Ovary (tissue), 7 donors: ENCODE measurements at regions not wholly inside any gene's neighbourhood (a gene's known extent, or its start where the extent isn't known, plus 50 kb on each side); places are given as distances from the start of the nearest gene placed in this dataset.

Experiments
- DNase-seq, 5 donors: peaks; one replicate each; pipeline ENCODE4 v3.0.0-alpha.2; 2019 to 2020
- H3K27ac ChIP-seq, 2 donors: fragments of 200-600 bp; one replicate each; pipeline versions ENCODE4 v1.5.1 to v1.8.0; 2019 to 2022
- H3K27me3 ChIP-seq: fragments of 200-600 bp; one replicate; pipeline ENCODE4 v1.8.0; 2022
- H3K36me3 ChIP-seq: fragments of 200-600 bp; sonication (generic); one replicate; pipeline ENCODE4 v1.5.1; 2019
- H3K4me1 ChIP-seq: one replicate; pipeline ENCODE4 v1.8.1; 2013; ENCODE audit warnings: mild to moderate bottlenecking, moderate library complexity; ENCODE audit not compliant: insufficient read depth
- H3K4me3 ChIP-seq: fragments of 200-600 bp; sonication (generic); one replicate; pipeline ENCODE4 v1.5.1; 2017
- H3K9me3 ChIP-seq, 2 donors: fragments of 200-600 bp in 1 of 2; sonication (generic) in 1 of 2; one replicate each; pipeline versions ENCODE4 v1.5.1 to v1.8.1; 2013 to 2019; ENCODE audit warnings: mild to moderate bottlenecking in 1 of 2, moderate library complexity in 1 of 2
- EP300 ChIP-seq: sonication (generic); formaldehyde crosslinking; IDR thresholded peaks from one replicate; pipeline ENCODE4 v1.6.1; 2017; ENCODE audit warnings: antibody characterized with exemption
- POLR2A ChIP-seq: fragments of 450-650 bp; IDR thresholded peaks from one replicate; pipeline ENCODE4 v1.6.1; 2017; ENCODE audit warnings: antibody characterized with exemption, mild to moderate bottlenecking, moderate library complexity
- WGBS, 3 donors: extraction: QIAGEN DNeasy Blood & Tissue Kit in 1 of 3; methylation state at CpG; one replicate each; pipeline versions ENCODE4 v1.1.5 to v1.1.7; 2013 to 2017; 5-methylcytosine and 5-hydroxymethylcytosine counted together
- intact Hi-C, 4 donors: fragments of 100-400 bp; cut with DNase I; formaldehyde crosslinking; loops; one replicate each; pipeline versions ENCODE4 v1.11.0 to v1.15.1; 2022 to 2023
- TF ChIP-seq, protein P1 (sequence below), 3 donors: fragments of 450-650 bp in 2 of 3; fragments of 200-600 bp in 1 of 3; IDR thresholded peaks; one replicate each; pipeline versions ENCODE4 v1.5.1 to v1.8.0; 2016 to 2022; ENCODE audit warnings: antibody characterized with exemption in 3 of 3, mild to moderate bottlenecking in 1 of 3
- donor health status: DM: no; HTN: no; CAD: no; lungs with moderate emphysema.
- donor health status: DM: no; HTN: no; CAD: no.
- donor health status: Bipolar disorder and iron deficiency.
- donor health status: DM: no; HTN: no; CAD: no.
- donor health status: DM: yes; HTN: yes; CAD: no.

DNA sequence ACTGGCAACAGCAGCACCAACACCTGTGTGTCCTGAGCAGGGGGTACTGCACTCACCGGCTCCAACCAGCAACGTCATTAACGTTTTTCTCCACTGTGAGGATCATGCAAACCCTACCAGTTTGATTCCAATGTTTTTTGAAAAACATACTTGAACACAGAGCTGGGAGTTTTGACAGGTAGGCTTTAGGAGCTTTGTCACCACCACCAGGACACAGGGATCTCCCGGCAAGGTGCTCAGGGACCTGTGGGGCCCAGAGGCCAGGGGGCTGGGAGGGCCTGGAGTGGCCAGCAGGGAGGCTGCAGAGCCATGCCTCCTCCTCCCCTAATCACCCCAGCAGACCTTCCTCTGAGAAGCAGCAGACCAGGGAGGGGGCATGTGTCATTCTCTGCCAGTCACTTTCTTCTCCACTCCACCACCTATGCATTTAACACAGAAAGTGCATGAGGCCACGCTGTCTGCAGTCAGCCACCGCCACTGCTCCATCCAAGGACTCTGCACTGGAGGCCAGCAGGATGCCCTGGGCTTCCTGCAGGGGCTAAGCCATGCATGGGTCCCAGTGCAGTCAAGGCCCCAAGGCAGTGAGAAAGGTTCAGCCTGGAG lies 768.2 kb downstream of the KCNJ18 start:
- TF ChIP-seq, protein P1, sequence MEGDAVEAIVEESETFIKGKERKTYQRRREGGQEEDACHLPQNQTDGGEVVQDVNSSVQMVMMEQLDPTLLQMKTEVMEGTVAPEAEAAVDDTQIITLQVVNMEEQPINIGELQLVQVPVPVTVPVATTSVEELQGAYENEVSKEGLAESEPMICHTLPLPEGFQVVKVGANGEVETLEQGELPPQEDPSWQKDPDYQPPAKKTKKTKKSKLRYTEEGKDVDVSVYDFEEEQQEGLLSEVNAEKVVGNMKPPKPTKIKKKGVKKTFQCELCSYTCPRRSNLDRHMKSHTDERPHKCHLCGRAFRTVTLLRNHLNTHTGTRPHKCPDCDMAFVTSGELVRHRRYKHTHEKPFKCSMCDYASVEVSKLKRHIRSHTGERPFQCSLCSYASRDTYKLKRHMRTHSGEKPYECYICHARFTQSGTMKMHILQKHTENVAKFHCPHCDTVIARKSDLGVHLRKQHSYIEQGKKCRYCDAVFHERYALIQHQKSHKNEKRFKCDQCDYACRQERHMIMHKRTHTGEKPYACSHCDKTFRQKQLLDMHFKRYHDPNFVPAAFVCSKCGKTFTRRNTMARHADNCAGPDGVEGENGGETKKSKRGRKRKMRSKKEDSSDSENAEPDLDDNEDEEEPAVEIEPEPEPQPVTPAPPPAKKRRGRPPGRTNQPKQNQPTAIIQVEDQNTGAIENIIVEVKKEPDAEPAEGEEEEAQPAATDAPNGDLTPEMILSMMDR (IDR thresholded peaks at IDR 0.05): no peak
- TF ChIP-seq EP300: no peak
- TF ChIP-seq POLR2A: no peak
- H3K36me3 ChIP-seq: no peaks in the 10 kb centered on the region
- no peak overlapping the region for H3K27ac ChIP-seq
- H3K27me3 ChIP-seq: no peaks in the 10 kb centered on the region
- no peak overlapping the region for H3K4me3 ChIP-seq
- WGBS, 3 donors: 58 to 70% (median 67%) methylated on average over 6 of the region's 6 CpGs
- no peak for DNase-seq
- peaks cover 0 to 4% of the 10 kb centered on the region in 2 donors for H3K9me3 ChIP-seq
- no peaks in the 10 kb centered on the region for H3K4me1 ChIP-seq
- intact Hi-C loops: no loop called here

DNA sequence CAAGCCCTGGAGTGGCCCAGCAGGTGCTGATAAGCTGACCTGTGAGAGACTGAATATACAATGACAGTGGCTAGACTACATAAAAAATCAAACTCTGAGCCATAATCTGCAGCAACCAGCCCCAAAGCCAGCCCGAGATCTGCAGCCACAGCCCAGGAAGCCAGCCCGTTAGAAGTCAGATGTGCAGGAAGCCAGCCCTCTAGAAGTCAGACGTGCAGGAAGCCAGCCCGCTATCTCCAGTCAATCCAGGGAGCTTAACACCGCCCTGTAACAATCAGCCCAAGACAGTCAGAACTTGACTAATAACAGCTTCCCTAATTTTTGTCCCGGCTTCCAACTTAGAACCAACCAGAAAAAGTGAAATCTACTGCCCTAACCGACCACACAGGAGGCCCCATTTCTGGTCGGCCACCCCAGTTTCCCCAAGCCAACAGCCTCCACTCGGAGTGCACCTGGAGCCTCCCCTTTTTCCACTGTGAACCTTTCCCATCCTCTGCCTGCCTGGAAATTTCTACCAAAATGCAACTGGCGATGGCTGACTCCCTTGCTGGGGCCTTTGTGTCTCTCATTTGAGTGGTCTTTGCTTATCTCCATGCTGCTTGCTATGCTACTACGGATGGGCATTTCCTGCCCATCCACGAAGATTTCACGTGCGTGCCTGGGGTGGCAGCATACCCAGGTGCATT lies 769.3 kb downstream of the KCNJ18 start:
- no peak for TF ChIP-seq EP300
- TF ChIP-seq, protein P1 (IDR thresholded peaks at IDR 0.05): no peak
- no peak for TF ChIP-seq POLR2A
- no peak for DNase-seq
- peaks cover 0 to 4% of the 10 kb centered on the region in 2 donors for H3K9me3 ChIP-seq
- H3K27me3 ChIP-seq: no peaks in the 10 kb centered on the region
- H3K4me3 ChIP-seq: no peak overlapping the region
- no peaks in the 10 kb centered on the region for H3K4me1 ChIP-seq
- intact Hi-C loops: no loop called here
- no peaks in the 10 kb centered on the region for H3K36me3 ChIP-seq
- no peak overlapping the region for H3K27ac ChIP-seq
- 71 to 79% (median 72%) methylated on average over 14 of the region's 14 CpGs for WGBS, 3 donors

DNA sequence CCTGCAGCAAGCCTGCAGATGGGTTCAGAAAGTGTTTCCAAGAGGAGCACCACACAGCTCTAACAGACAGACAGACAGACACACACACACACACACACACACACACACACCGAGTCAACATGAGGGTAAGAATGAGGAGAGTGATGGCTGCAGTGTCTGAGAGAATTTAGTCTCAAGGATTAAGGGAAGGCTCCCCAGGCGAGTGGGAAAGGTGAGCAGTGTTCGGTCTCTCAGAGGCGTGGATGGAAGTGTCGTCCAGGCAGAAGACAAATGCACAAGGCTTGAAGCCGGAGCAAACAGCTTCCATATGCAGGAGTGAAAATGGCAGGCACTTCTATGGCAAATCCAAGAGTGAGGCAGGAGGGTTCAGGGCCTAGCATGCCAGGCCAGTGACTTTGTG lies 770.1 kb downstream of the KCNJ18 start:
- intact Hi-C loops: no loop called here
- Histone ChIP-seq H3K9me3 (peaks cover 0 to 4% of the 10 kb centered on the region in 2 donors), H3K27me3 (no peaks in the 10 kb centered on the region), H3K27ac (no peak overlapping the region), H3K4me3 (no peak overlapping the region), H3K4me1 (no peaks in the 10 kb centered on the region), H3K36me3 (no peaks in the 10 kb centered on the region)
- 70 to 79% (median 75%) methylated on average over 6 of the region's 6 CpGs for WGBS, 3 donors
- no peak for DNase-seq
- TF ChIP-seq, protein P1 (IDR thresholded peaks at IDR 0.05): no peak
- TF ChIP-seq POLR2A (no peak), EP300 (no peak)

DNA sequence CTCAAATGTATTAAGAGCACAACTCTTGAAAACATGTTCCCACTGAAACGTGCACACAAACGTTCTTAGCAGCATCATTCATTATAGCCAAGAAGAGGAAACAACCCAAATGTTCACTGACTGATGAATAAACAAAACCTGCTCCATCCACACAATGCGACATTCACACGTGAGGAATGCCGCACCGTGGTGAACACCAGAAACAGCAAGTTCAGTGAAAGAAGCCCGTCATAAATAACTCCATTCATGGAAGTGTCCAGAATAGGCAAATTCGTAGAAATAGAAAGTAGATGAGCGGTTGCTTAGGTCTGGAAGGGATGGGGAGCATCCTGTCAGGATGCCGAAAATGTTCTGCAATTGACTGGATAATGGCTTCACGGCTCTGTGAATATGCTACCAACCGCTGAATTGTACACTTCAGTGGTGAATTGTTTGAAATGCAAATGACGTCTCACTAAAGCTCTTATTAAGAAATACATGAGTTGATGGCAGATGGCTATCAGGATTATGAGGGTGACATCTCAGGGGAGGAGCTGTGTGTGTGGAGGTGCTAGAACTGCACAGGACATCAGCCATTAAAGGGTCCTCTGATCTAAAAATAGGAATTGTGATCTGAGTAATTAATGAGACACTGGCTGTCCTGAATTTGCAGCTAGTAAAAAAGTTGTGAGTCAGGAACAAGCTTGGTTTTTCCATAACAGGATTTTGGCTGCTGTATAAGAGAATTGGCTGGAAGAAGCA lies 771.0 kb downstream of the KCNJ18 start:
- 62 to 69% (median 65%) methylated on average over 13 of the region's 13 CpGs for WGBS, 3 donors
- H3K36me3 ChIP-seq: no peaks in the 10 kb centered on the region
- no peak for DNase-seq
- H3K27ac ChIP-seq: no peak overlapping the region
- H3K9me3 ChIP-seq: peaks cover 0 to 4% of the 10 kb centered on the region in 2 donors
- no peaks in the 10 kb centered on the region for H3K27me3 ChIP-seq
- TF ChIP-seq EP300 (no peak), POLR2A (no peak)
- TF ChIP-seq, protein P1 (IDR thresholded peaks at IDR 0.05): no peak
- intact Hi-C loops: no loop called here
- no peak overlapping the region for H3K4me3 ChIP-seq
- H3K4me1 ChIP-seq: no peaks in the 10 kb centered on the region
